ENCODE measurements at regions not wholly inside any gene's neighbourhood (a gene's known extent, or its start where the extent isn't known, plus 50 kb on each side); places are given as distances from the start of the nearest gene placed in this dataset.

DNA sequence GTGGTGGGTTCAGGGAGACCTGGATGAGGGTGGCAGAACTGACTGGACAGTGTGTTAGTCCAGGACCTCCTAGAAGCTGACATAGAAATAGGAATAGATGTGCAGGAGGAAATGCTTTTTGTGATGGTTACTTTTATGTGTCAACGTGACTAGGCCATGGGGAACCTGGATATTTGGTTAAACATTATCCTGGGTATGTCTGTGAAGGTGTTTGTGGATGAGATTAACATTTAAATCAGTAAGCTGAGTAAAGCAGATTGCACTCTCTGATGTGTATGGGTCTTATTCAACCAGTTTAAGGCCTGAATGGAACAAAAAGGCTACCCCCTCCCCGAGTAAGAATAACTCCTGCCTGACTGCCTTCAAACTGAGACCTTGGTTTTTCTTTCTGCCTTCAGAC, 219.3 kb downstream of the DHX35 start:
- H3K36me3 ChIP-seq (ENCODE audit: insufficient read depth, low read length), result no peaks in the 10 kb centered on the region
- H3K27me3 Mint-ChIP-seq, result peaks cover 5 to 12% of the 10 kb centered on the region in 2 donors
- H3K27ac Mint-ChIP-seq, result no peak overlapping the region
- peaks cover 0 to 5% of the 10 kb centered on the region in 2 donors for H3K9me3 ChIP-seq (ENCODE audit: control insufficient read depth in 1 of 2, low read length in 2 of 2)
- ChIA-PET CTCF (ENCODE audit: partially characterized antibody) (no interaction called here), POLR2A (ENCODE audit: partially characterized antibody) (no interaction called here)
- H3K4me3 ChIP-seq (ENCODE audit: low read length in 2 of 2), result no peak overlapping the region
- no peak overlapping the region for H3K27ac ChIP-seq (ENCODE audit: low read depth, low read length)
- H3K36me3 Mint-ChIP-seq, result no peaks in the 10 kb centered on the region
- intact Hi-C loops (cut with micrococcal nuclease), result no loop called here
- H3K27me3 ChIP-seq (ENCODE audit: insufficient read depth, low read length), result no peaks in the 10 kb centered on the region
- H3K4me1 Mint-ChIP-seq, result no peaks in the 10 kb centered on the region
- H3K4me3 Mint-ChIP-seq, result no peak overlapping the region
- no peaks in the 10 kb centered on the region for H3K4me1 ChIP-seq (ENCODE audit: insufficient read depth, low read length)
- peaks cover 0 to 14% (median 9%) of the 10 kb centered on the region in 8 donors for H3K9me3 Mint-ChIP-seq
- no peak for DNase-seq

DNA sequence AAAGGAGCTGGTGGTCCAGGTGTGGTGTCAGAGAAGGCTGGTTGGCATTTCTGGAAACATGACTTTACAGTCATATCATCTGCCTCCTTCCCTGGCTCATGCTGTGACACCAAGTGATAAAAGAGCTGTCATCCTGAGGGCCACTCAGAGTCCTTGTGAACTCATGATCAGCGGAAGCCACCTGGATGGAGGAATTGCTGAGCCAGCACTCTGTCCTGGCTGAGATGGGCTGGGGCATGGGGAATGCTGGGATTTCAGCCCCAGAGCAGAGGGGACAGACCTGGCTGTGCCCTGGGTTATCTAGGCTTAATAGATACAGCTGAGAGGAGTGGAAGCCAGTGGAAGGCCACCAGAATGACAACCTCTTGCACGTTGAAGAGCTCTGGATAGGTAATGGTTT, 214.3 kb downstream of the DHX35 start:
- H3K4me3 ChIP-seq (ENCODE audit: low read length in 2 of 2), result no peak overlapping the region
- intact Hi-C loops (cut with micrococcal nuclease), result no loop called here
- peaks cover 0 to 4% (median 0%) of the 10 kb centered on the region in 8 donors for H3K9me3 Mint-ChIP-seq
- H3K36me3 Mint-ChIP-seq, result no peaks in the 10 kb centered on the region
- H3K4me1 ChIP-seq (ENCODE audit: insufficient read depth, low read length), result no peaks in the 10 kb centered on the region
- no peak overlapping the region for H3K27ac ChIP-seq (ENCODE audit: low read depth, low read length)
- no peaks in the 10 kb centered on the region for H3K9me3 ChIP-seq (ENCODE audit: control insufficient read depth in 1 of 2, low read length in 2 of 2)
- no peak for DNase-seq
- H3K36me3 ChIP-seq (ENCODE audit: insufficient read depth, low read length), result no peaks in the 10 kb centered on the region
- no peak overlapping the region for H3K4me3 Mint-ChIP-seq
- H3K4me1 Mint-ChIP-seq, result no peaks in the 10 kb centered on the region
- CTCF ChIA-PET (ENCODE audit: partially characterized antibody), result no interaction called here
- H3K27ac Mint-ChIP-seq, result no peak overlapping the region
- H3K27me3 ChIP-seq (ENCODE audit: insufficient read depth, low read length), result no peaks in the 10 kb centered on the region
- POLR2A ChIA-PET (ENCODE audit: partially characterized antibody), result no interaction called here
- peaks cover 13 to 14% of the 10 kb centered on the region in 2 donors for H3K27me3 Mint-ChIP-seq

DNA sequence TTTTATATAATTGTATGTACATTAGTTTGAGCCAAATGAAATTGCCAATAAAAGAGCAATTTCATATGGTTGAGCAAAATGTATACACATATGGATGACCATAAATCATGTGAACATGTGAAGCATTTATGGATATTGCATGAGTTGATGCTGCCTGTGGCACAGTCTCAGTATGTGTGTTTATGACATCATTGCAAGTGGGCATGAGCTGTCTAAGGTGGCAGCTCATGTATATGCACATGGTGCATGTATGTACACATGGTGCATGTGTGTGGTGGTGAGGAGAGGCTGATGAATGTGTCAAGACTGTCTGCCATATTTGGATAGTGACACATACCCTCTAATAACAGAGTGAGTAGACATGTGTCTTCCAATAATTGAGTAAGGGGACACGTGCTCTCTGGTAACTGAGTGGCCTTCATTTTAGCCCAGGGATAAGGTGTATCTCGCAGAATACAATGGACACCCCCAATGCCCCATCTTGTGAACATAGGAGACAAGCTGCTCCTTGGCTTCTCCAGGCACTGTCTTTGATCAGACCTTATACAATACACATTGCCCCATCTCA, 208.8 kb downstream of the DHX35 start:
- Histone ChIP-seq H3K36me3 (ENCODE audit: insufficient read depth, low read length) (no peaks in the 10 kb centered on the region), H3K27ac (ENCODE audit: low read depth, low read length) (no peak overlapping the region), H3K27me3 (ENCODE audit: insufficient read depth, low read length) (no peaks in the 10 kb centered on the region), H3K4me3 (ENCODE audit: low read length in 2 of 2) (no peak overlapping the region), H3K9me3 (ENCODE audit: control insufficient read depth in 1 of 2, low read length in 2 of 2) (no peaks in the 10 kb centered on the region), H3K4me1 (ENCODE audit: insufficient read depth, low read length) (no peaks in the 10 kb centered on the region)
- Mint-ChIP-seq H3K27me3 (peaks cover 11 to 12% of the 10 kb centered on the region in 2 donors), H3K27ac (no peak overlapping the region), H3K4me1 (no peaks in the 10 kb centered on the region), H3K4me3 (no peak overlapping the region), H3K9me3 (peaks cover 0 to 10% (median 0%) of the 10 kb centered on the region in 8 donors), H3K36me3 (no peaks in the 10 kb centered on the region)
- ChIA-PET CTCF (ENCODE audit: partially characterized antibody) (no interaction called here), POLR2A (ENCODE audit: partially characterized antibody) (no interaction called here)
- DNase-seq, result no peak
- intact Hi-C loops (cut with micrococcal nuclease), result no loop called here

DNA sequence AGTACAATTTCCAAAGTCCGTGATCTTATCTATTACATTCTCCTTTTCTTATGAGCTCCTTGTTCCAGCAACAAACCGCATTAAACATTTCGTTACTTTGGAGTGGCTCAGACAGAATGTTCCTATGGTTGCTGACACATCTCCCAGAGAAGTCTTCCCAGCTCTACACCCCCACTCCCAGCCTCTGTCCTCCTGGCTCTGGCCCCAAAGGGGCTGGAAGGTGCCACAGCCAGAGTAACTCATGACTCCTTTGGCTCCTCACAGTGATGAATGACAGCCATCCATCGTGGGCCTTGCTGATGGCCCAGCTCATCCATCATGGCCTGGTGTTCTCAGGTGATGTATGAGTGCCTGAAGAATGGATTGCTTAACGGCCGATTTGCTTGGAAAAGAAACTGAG, 203.0 kb downstream of the DHX35 start:
- ChIA-PET CTCF (ENCODE audit: partially characterized antibody) (no interaction called here), POLR2A (ENCODE audit: partially characterized antibody) (no interaction called here)
- H3K36me3 Mint-ChIP-seq, result no peaks in the 10 kb centered on the region
- no peak overlapping the region for H3K4me3 Mint-ChIP-seq
- Histone ChIP-seq H3K27me3 (ENCODE audit: insufficient read depth, low read length) (no peaks in the 10 kb centered on the region), H3K4me3 (ENCODE audit: low read length in 2 of 2) (no peak overlapping the region), H3K9me3 (ENCODE audit: control insufficient read depth in 1 of 2, low read length in 2 of 2) (no peaks in the 10 kb centered on the region), H3K4me1 (ENCODE audit: insufficient read depth, low read length) (no peaks in the 10 kb centered on the region), H3K36me3 (ENCODE audit: insufficient read depth, low read length) (no peaks in the 10 kb centered on the region), H3K27ac (ENCODE audit: low read depth, low read length) (no peak overlapping the region)
- H3K27ac Mint-ChIP-seq, result no peak overlapping the region
- intact Hi-C loops (cut with micrococcal nuclease), result no loop called here
- H3K9me3 Mint-ChIP-seq, result peaks cover 0 to 6% (median 1%) of the 10 kb centered on the region in 8 donors
- peaks cover 5 to 11% of the 10 kb centered on the region in 2 donors for H3K27me3 Mint-ChIP-seq
- H3K4me1 Mint-ChIP-seq, result no peaks in the 10 kb centered on the region
- DNase-seq, result no peak

DNA sequence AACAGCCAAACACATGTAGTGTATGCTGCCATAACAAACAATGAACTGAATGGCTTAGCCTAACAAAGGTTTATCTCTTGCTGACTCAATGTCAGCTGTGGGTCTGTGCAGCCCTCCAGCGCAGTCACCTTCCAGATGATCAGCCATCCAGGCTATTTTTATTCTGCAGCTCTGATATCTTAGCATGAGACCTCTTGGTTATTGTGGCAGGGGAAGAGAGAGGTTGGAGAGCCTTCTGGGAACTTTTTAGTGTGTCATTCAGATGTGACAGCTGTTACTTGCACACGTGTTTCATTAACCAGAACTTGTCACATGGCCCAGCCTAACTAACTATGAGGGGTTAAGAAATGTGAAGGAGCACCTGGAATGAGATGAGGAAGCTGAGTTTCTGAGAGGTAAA, 202.5 kb downstream of the DHX35 start:
- no peaks in the 10 kb centered on the region for H3K9me3 ChIP-seq (ENCODE audit: control insufficient read depth in 1 of 2, low read length in 2 of 2)
- no peak for DNase-seq
- CTCF ChIA-PET (ENCODE audit: partially characterized antibody), result no interaction called here
- H3K27ac ChIP-seq (ENCODE audit: low read depth, low read length), result no peak overlapping the region
- Mint-ChIP-seq H3K27ac (no peak overlapping the region), H3K4me3 (no peak overlapping the region), H3K36me3 (no peaks in the 10 kb centered on the region), H3K9me3 (peaks cover 0 to 6% (median 1%) of the 10 kb centered on the region in 8 donors), H3K4me1 (no peaks in the 10 kb centered on the region), H3K27me3 (peaks cover 5 to 14% of the 10 kb centered on the region in 2 donors)
- H3K4me3 ChIP-seq (ENCODE audit: low read length in 2 of 2), result no peak overlapping the region
- H3K27me3 ChIP-seq (ENCODE audit: insufficient read depth, low read length), result no peaks in the 10 kb centered on the region
- intact Hi-C loops (cut with micrococcal nuclease), result no loop called here
- no peaks in the 10 kb centered on the region for H3K4me1 ChIP-seq (ENCODE audit: insufficient read depth, low read length)
- no peaks in the 10 kb centered on the region for H3K36me3 ChIP-seq (ENCODE audit: insufficient read depth, low read length)
- POLR2A ChIA-PET (ENCODE audit: partially characterized antibody), result no interaction called here

GRCh38 chr20:39163993-39164392, 201.8 kb downstream of the DHX35 start:
- H3K36me3 ChIP-seq (ENCODE audit: insufficient read depth, low read length), result no peaks in the 10 kb centered on the region
- H3K27ac ChIP-seq (ENCODE audit: low read depth, low read length), result no peak overlapping the region
- POLR2A ChIA-PET (ENCODE audit: partially characterized antibody), result no interaction called here
- Mint-ChIP-seq H3K36me3 (no peaks in the 10 kb centered on the region), H3K4me3 (no peak overlapping the region), H3K27me3 (peaks cover 5 to 14% of the 10 kb centered on the region in 2 donors), H3K9me3 (peaks cover 0 to 6% (median 1%) of the 10 kb centered on the region in 8 donors), H3K4me1 (no peaks in the 10 kb centered on the region), H3K27ac (no peak overlapping the region)
- CTCF ChIA-PET (ENCODE audit: partially characterized antibody), result no interaction called here
- H3K27me3 ChIP-seq (ENCODE audit: insufficient read depth, low read length), result no peaks in the 10 kb centered on the region
- no peaks in the 10 kb centered on the region for H3K9me3 ChIP-seq (ENCODE audit: control insufficient read depth in 1 of 2, low read length in 2 of 2)
- H3K4me3 ChIP-seq (ENCODE audit: low read length in 2 of 2), result no peak overlapping the region
- no peak for DNase-seq
- intact Hi-C loops (cut with micrococcal nuclease), result no loop called here
- no peaks in the 10 kb centered on the region for H3K4me1 ChIP-seq (ENCODE audit: insufficient read depth, low read length)

DNA sequence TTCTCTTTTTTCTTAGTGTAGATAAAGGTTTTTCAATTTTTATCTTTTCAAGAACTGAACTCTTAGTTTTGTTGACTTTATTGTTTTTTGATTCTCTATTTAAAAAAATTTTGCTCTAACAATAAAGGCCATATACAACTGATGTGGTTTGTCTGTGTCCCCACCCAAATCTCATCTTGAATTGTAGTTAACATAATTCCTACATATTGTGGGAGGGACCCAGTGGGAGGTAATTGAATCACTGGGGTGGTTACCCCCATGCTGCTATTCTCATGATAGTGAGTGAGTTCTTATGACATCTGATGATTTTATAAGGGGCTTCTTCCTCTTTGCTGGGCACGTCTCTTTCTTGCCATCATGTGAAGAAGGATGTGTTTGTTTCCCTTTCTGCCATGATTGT, 199.8 kb downstream of the DHX35 start:
- no peak overlapping the region for H3K27ac Mint-ChIP-seq
- Histone ChIP-seq H3K27ac (ENCODE audit: low read depth, low read length) (no peak overlapping the region), H3K27me3 (ENCODE audit: insufficient read depth, low read length) (no peaks in the 10 kb centered on the region), H3K4me3 (ENCODE audit: low read length in 2 of 2) (no peak overlapping the region), H3K4me1 (ENCODE audit: insufficient read depth, low read length) (no peaks in the 10 kb centered on the region), H3K9me3 (ENCODE audit: control insufficient read depth in 1 of 2, low read length in 2 of 2) (no peaks in the 10 kb centered on the region), H3K36me3 (ENCODE audit: insufficient read depth, low read length) (no peaks in the 10 kb centered on the region)
- H3K4me3 Mint-ChIP-seq, result no peak overlapping the region
- POLR2A ChIA-PET (ENCODE audit: partially characterized antibody), result no interaction called here
- peaks cover 0 to 6% (median 1%) of the 10 kb centered on the region in 8 donors for H3K9me3 Mint-ChIP-seq
- DNase-seq, result no peak
- H3K4me1 Mint-ChIP-seq, result no peaks in the 10 kb centered on the region
- CTCF ChIA-PET (ENCODE audit: partially characterized antibody), result no interaction called here
- peaks cover 10 to 19% of the 10 kb centered on the region in 2 donors for H3K27me3 Mint-ChIP-seq
- H3K36me3 Mint-ChIP-seq, result no peaks in the 10 kb centered on the region
- intact Hi-C loops (cut with micrococcal nuclease), result no loop called here

DNA sequence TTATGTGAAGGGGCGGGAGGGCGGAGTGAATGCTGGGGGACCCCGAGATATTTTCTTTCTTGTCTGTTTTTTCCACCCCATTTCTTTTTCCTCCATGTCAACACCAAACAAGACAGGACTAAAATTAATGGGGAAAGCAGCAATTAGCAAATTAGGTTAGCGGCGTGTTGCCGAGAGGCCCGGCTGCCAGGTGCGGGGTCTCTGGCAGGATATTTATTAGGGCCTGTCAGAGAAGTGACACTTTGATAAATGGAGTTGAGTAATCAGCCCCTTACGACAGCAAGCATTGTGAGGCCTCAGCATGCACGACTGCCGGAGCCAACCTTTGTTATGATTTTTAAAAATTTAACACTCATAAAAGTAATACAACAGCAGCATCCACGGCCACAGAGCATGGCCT, 193.8 kb downstream of the DHX35 start:
- Mint-ChIP-seq H3K27ac (no peak overlapping the region), H3K9me3 (peaks cover 0 to 4% (median 0%) of the 10 kb centered on the region in 8 donors), H3K4me3 (no peak overlapping the region), H3K27me3 (peaks cover 8 to 32% of the 10 kb centered on the region in 2 donors), H3K36me3 (no peaks in the 10 kb centered on the region), H3K4me1 (no peaks in the 10 kb centered on the region)
- DNase-seq, result no peak
- no peaks in the 10 kb centered on the region for H3K27me3 ChIP-seq (ENCODE audit: insufficient read depth, low read length)
- ChIA-PET POLR2A (ENCODE audit: partially characterized antibody) (no interaction called here), CTCF (ENCODE audit: partially characterized antibody) (no interaction called here)
- no peak overlapping the region for H3K4me3 ChIP-seq (ENCODE audit: low read length in 2 of 2)
- intact Hi-C loops (cut with micrococcal nuclease), result no loop called here
- H3K27ac ChIP-seq (ENCODE audit: low read depth, low read length), result no peak overlapping the region
- no peaks in the 10 kb centered on the region for H3K9me3 ChIP-seq (ENCODE audit: control insufficient read depth in 1 of 2, low read length in 2 of 2)
- no peaks in the 10 kb centered on the region for H3K36me3 ChIP-seq (ENCODE audit: insufficient read depth, low read length)
- H3K4me1 ChIP-seq (ENCODE audit: insufficient read depth, low read length), result no peaks in the 10 kb centered on the region
